Hindlimb muscle (tissue), 1 donor: ENCODE measurements at regions not wholly inside any gene's neighbourhood (a gene's known extent, or its start where the extent isn't known, plus 50 kb on each side); places are given as distances from the start of the nearest gene placed in this dataset.
"Not testable (repeated sequence)": the region's sequence is repeated elsewhere in the genome, so short reads cannot be mapped to it uniquely, and the experiment has no call there.

Source experiments
- DNase-seq: peaks from one replicate; pipeline ENCODE4 v3.0.0-alpha.2; 2013

GRCh38 chr11:122197066-122197987 lies 81.3 kb upstream of the BLID start:
- DNase-seq, result no peak

DNA sequence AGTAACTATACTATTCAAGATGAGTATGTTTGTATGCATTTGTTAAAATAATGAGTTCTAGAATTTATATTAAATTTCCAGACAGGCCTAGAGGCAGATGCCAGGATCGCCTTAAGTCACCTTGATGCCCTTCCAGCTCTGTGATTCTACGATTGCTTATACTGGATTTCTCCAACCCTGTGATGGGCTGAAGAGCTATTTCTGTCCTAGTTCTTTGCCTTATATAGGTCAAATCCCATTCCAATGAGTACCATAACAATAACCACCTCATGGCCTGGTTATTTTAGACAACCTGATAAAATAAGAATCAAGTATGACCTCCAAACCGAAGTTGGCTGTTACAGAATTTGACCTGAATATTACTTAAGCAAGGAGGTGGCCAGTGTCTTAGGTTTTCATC lies 79.8 kb upstream of the BLID start:
- DNase-seq, result no peak

DNA sequence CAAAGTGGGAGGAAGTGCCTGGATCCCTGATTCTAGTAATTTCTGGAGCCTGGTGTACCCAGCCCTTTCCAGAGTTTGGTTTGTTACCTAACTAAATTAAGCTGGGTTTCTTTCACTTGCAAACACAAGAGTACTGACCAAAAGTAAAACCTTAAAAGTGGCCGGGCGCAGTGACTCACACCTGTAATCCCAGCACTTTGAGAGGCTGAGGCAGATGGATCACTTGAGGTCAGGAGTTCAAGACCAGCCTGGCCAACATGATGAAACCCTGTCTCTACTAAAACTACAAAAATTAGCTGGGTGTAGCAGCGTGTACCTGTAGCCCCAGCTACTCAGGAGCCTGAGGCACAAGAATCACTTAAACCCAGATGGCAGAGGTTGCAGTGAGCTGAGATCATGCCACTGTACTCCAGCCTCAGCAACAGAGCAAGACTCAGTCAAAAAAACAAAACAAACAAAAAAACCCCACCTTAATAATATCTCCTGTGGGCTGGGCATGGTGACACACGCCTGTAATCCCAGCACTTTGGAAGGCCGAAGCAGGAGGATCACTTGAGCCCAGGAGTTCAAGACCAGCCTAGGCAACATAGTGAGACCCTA lies 78.0 kb upstream of the BLID start:
- not testable (repeated sequence) for DNase-seq

GRCh38 chr11:122193457-122193856 lies 77.4 kb upstream of the BLID start:
- no peak for DNase-seq

DNA sequence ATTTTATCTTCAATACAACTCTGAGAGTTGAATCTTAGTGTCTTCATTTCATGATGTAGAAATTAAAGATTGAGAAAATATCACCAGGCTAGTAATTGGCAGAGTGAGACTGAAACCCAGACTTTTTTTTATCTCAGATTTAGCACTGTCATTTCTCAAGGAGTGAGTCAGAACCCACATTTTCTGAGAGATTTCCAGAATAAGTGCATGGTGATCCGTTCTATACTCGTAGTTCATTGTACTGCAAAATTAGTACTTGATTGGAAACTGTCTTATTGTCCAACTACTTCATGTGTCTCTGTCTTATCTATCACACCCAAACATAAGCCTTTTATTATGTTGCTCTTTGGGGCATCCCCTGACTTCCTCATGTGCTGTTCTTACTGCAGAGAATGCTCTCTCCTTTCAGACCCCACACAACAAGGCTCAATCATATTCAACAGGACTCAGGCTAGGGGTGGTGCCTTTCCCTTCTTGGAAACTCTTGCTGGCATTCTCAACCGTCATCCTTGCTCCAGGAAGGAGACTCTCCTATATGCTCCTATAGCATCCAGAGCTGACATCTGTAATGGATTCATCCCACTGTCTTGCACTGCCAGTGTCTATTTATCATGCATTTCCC lies 76.7 kb upstream of the BLID start:
- no peak for DNase-seq

- peak; percentile 81 for DNase-seq
Observed at GRCh38 chr11:122190768-122191167, 74.8 kb upstream of the BLID start.

DNA sequence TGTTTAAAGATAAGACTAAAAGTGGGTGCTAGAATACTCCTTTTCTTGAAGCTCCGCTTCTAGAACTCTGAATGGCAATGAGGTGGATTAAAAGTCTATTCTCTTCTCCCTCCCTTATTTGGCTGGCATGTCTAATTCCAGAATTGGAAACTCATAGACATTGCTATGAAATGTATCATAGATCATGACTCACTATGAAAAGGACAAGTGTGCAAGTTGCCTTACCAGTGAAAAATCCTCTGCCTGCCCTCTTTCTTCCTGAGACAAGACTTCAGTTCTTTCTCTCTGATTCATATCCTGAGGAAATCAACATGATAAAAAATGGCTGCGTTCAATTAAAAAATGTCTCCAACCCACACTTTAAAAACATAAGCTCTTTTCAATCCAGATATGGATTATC lies 73.2 kb upstream of the BLID start:
- no peak for DNase-seq

DNA sequence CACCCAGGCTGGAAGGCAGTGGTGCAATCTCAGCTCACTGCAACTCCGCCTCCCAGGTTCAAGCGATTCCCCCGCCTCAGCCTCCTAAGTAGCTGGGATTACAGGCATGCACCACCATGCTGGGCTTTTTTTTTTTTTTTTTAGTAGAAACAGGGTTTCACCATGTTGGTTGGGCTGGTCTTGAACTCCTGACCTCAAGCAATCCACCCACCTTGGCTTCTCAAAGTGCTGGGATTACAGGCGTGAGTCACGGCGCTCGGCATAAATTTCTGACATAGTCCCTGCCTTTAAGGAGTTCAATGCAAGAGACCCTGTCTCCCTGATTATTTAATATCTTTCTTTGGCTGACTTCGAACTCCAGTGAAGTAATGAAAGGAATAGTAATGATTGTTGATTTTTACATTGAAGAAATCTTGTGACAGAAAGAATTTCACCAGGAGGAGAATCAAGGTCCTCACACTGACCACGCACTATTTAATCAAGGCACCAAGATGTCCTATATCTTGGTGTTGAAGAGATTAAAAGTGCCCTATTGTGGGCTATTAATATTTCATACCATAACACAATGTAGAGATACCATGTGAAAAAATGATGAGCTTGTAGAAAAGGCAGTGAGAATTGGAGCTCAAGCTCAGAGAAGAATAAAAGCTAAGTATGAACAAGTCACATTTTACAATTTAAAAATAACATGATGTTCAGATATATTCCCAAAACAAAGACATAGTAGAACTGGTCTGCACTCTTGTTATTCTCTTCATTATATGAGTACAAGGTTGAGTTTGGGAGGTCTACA lies 71.6 kb upstream of the BLID start:
- DNase-seq, result no peak

- DNase-seq, result no peak
Observed at GRCh38 chr11:122186439-122187080, 70.5 kb upstream of the BLID start.

DNA sequence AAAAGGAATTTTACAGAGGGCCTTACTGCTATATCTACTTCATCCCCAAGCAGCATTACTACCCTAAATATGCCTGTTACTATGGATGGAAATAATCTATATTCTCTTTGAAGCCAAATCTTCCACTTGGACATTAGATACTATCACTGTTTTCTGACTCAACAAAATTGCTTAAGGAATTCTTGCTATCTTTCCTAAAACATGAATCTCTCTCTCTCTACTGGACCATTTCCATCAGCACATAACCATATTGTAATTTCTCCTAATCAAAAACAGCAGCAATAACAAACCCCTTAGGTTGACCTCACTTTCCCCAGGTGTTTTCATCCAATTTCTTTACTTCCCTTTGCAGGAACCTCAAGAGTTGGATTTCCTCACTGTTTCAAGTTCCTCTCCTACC lies 67.9 kb upstream of the BLID start:
- no peak for DNase-seq

- no peak for DNase-seq
Observed at GRCh38 chr11:122181893-122182292, 65.9 kb upstream of the BLID start.

DNA sequence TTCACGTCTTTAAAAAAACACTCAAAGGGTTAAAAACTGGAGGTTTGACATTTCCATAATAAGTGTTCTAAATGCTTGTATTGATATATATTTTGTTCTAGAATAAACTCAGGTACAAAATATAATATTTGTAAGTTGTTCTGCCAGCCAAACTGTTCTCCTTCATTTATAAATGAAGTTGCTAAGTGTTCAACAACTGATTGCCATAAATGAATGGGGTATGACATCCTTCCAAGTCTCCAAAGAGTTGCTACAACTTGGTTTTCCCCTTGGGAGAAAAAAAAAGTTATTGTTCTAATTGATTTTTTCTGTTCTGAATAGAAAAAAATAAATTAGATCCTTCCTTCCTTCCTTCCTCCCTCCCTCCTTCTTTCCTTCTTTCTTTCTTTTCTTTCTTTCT lies 65.4 kb upstream of the BLID start:
- DNase-seq, result no peak

DNA sequence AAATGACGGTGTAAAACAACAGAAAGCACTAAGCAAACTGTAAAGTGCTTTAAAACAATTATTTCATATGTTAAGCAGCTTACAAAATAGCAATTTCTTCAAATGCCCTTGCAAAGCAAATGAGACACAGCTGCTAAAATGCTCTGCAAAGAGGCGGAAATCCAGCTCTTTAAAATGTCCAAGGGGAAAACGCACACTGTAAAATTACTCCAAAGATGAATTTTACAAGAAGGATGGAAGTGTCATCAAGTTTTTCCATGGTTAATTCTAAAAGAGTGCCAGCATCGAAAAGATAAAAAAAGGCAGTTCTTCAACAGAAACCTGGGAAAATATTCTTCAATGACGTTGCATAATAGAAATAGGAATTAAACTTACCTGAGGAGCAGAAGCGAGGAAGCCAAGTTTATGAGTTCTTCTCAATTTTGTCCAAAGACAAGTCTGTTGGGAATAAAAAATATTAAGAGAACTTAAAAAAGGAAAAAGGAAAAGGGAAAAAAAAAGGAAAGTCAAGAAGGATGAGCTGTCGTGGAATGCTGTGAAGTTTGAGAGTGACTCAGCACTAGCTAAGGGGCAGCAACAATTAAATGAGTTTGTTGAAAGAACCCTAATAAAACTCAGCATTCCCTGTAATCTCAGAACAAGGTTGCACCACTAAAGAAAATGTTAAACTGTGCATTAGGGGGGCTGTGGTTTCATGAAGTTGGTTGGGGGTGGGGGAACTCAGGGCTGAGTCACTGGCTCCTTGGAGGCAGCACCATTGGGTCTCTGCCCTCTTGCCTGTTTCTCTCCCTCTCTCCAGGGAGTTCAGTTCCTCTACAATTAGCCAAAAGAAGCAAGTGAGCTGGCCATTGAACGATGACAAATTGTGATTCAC lies 64.2 kb upstream of the BLID start:
- no peak for DNase-seq

DNA sequence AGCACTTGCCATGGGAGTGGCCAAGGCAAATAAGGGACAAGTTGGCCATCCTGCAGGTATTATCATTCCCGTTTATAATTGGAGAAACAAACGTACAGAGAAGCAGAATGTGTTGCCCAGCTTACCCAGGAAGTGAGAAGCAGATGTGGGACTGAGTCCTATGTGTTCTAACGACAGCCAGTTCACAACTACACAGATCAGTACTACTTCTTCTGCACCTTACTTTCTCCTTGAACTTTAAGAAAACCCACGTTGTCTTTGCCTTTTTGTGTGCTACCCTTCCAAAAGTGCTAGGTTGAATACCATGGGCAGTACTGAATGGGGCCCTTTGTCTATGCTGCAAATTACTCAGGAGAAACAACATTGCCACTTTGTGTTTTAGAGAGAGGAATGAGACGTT lies 62.8 kb upstream of the BLID start:
- DNase-seq, result no peak

- no peak for DNase-seq
Observed at GRCh38 chr11:122177238-122177637, 61.2 kb upstream of the BLID start.

- no peak for DNase-seq
Observed at GRCh38 chr11:122176651-122177050, 60.6 kb upstream of the BLID start.

DNA sequence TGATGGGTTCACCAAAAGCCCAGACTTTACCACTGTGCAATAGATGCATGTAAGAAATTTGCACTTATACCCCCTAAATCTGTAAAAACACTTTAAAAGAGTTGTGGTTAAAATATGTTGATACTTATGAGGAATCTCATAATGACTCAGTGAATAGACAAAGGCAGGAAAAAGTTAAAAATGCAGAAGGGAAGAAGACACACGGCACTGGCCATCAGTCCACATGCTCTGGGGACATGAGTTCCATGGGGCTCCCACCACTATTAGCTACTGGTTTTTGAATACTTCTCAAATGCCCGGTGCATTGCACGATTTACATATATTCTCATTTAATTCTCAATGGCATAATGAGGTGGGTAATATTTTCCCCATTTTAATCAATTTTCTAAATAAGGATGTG lies 59.3 kb upstream of the BLID start:
- no peak for DNase-seq

DNA sequence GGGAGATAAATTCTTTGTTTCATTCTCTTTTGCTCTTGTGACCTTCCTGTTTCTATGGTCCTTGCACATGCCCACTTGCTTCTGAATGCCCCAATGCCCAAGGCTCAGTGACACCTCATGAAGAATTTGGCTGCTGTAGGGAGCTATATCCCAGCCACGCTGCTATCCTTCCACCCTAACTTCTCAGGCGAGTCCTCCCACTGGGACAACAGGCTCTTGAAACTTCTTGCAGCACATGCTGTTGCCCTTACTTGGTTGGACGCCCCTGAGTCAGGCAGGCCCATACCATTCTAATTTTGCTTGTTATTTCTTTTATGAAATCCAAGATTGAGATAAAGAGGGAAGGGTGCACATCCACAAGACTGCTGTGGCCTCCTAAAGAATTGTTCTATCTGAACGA lies 57.6 kb upstream of the BLID start:
- no peak for DNase-seq

DNA sequence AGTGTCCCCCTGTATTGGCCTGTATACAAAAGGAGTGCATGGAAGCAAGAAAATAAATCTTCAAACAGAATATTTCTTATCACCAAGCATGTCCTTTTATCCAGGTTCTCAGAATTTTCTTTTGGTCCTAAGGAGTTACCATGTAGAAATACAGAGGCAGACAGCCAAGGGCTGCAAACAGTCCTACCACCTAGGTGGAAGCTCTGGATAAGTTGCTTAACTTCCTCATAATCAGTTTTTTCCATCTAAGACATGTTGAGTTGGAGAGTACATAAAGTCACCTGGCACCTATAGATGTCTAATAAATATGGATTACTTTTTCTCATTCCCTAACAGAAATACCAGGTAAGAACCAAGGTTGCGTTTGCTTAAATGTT lies 57.0 kb upstream of the BLID start:
- DNase-seq, result no peak

- no peak for DNase-seq
Observed at GRCh38 chr11:122172352-122173073, 56.5 kb upstream of the BLID start.
